ENCODE measurements at regions not wholly inside any gene's neighbourhood (a gene's known extent, or its start where the extent isn't known, plus 50 kb on each side); places are given as distances from the start of the nearest gene placed in this dataset.

- TF ChIP-seq ZNF462 (CRISPR knock-in tag; IDR thresholded peaks at IDR 0.05) (no peak), NANOG (IDR thresholded peaks at IDR 0.05; ENCODE audit: borderline replicate concordance) (no peak), CTCF (conservative IDR thresholded peaks at IDR 0.05; ENCODE audit: low read depth in 2 of 2) (no peak), EZH2 (IDR thresholded peaks at IDR 0.05; ENCODE audit: low read depth, unreplicated experiment) (no peak), ETS1 (IDR thresholded peaks at IDR 0.05) (no peak), ZNF331 (CRISPR knock-in tag; IDR thresholded peaks at IDR 0.05; ENCODE audit: low read depth) (no peak), POLR2AphosphoS5 (IDR thresholded peaks at IDR 0.05; ENCODE audit: low read depth) (no peak)
Observed at GRCh38 chr10:2173327-2173726, 436.0 kb upstream of the ADARB2 start (continued).
